ENCODE measurements at regions not wholly inside any gene's neighbourhood (a gene's known extent, or its start where the extent isn't known, plus 50 kb on each side); places are given as distances from the start of the nearest gene placed in this dataset.
"Not testable (repeated sequence)": the region's sequence is repeated elsewhere in the genome, so short reads cannot be mapped to it uniquely, and the experiment has no call there.

GRCh38 chr1:146883190-146883589 is 54.9 kb upstream of the NBPF12 start:
- DNase-seq (ENCODE audit: low read depth in 3 of 3), result not testable (repeated sequence)

- not testable (repeated sequence) for DNase-seq (ENCODE audit: low read depth in 3 of 3)
Observed at GRCh38 chr1:146881096-146881495, 57.0 kb upstream of the NBPF12 start.

- DNase-seq (ENCODE audit: low read depth in 3 of 3), result not testable (repeated sequence)
Observed at GRCh38 chr1:146863799-146864319, 74.3 kb upstream of the NBPF12 start.

GRCh38 chr1:146853147-146853546 is 85.0 kb upstream of the NBPF12 start:
- not testable (repeated sequence) for DNase-seq (ENCODE audit: low read depth in 3 of 3)

- not testable (repeated sequence) for DNase-seq (ENCODE audit: low read depth in 3 of 3)
Observed at GRCh38 chr1:146850352-146850889, 87.7 kb upstream of the NBPF12 start.

GRCh38 chr1:146838725-146839124 is 99.4 kb upstream of the NBPF12 start:
- DNase-seq (ENCODE audit: low read depth in 3 of 3), result not testable (repeated sequence)

- DNase-seq (ENCODE audit: low read depth in 3 of 3), result not testable (repeated sequence)
Observed at GRCh38 chr1:146826957-146827356, 111.2 kb upstream of the NBPF12 start.

GRCh38 chr1:146794236-146794635 is 143.9 kb upstream of the NBPF12 start:
- not testable (repeated sequence) for DNase-seq (ENCODE audit: low read depth in 3 of 3)

GRCh38 chr1:146792725-146793124 is 145.4 kb upstream of the NBPF12 start:
- DNase-seq (ENCODE audit: low read depth in 3 of 3), result not testable (repeated sequence)

GRCh38 chr1:146784212-146784940 is 153.7 kb upstream of the NBPF12 start:
- DNase-seq (ENCODE audit: low read depth in 3 of 3), result not testable (repeated sequence)

GRCh38 chr1:146781235-146781634 is 156.9 kb upstream of the NBPF12 start:
- DNase-seq (ENCODE audit: low read depth in 3 of 3), result not testable (repeated sequence)

GRCh38 chr1:146777826-146778602 is 160.1 kb upstream of the NBPF12 start:
- not testable (repeated sequence) for DNase-seq (ENCODE audit: low read depth in 3 of 3)

GRCh38 chr1:146774988-146775387 is 163.1 kb upstream of the NBPF12 start:
- not testable (repeated sequence) for DNase-seq (ENCODE audit: low read depth in 3 of 3)

GRCh38 chr1:146774271-146774670 is 163.9 kb upstream of the NBPF12 start:
- DNase-seq (ENCODE audit: low read depth in 3 of 3), result not testable (repeated sequence)

- DNase-seq (ENCODE audit: low read depth in 3 of 3), result not testable (repeated sequence)
Observed at GRCh38 chr1:146771409-146771808, 166.7 kb upstream of the NBPF12 start.

GRCh38 chr1:146770998-146771397 is 167.1 kb upstream of the NBPF12 start:
- DNase-seq (ENCODE audit: low read depth in 3 of 3), result not testable (repeated sequence)

- not testable (repeated sequence) for DNase-seq (ENCODE audit: low read depth in 3 of 3)
Observed at GRCh38 chr1:146763234-146763633, 174.9 kb upstream of the NBPF12 start.

GRCh38 chr1:146756858-146757257 is 181.3 kb upstream of the NBPF12 start:
- not testable (repeated sequence) for DNase-seq (ENCODE audit: low read depth in 3 of 3)

GRCh38 chr1:146748686-146749085 is 189.4 kb upstream of the NBPF12 start:
- not testable (repeated sequence) for DNase-seq (ENCODE audit: low read depth in 3 of 3)

- DNase-seq (ENCODE audit: low read depth in 3 of 3), result not testable (repeated sequence)
Observed at GRCh38 chr1:146731981-146732680, 206.0 kb upstream of the NBPF12 start.

GRCh38 chr1:146729642-146730344 is 208.3 kb upstream of the NBPF12 start:
- not testable (repeated sequence) for DNase-seq (ENCODE audit: low read depth in 3 of 3)
